ENCODE measurements at regions not wholly inside any gene's neighbourhood (a gene's known extent, or its start where the extent isn't known, plus 50 kb on each side); places are given as distances from the start of the nearest gene placed in this dataset.

DNA sequence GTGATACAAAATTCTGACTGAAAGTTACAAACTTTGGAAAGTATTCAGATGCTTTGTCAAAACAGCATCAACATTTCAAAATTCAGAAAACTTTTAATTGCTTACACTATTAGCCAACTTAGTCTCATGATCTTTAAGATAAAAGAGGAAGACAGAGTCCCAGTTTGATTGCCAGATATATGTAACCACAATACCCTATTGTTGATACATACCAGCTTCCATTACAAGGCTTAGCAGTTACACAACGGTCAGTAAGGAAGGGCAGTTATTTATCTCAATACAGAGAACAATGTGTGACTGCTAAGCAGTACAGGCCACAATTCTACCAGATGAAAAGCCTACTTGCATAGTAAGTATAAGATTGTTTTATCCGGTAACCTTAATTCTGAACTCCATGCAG lies 138.4 kb downstream of the SPANXN3 start:
- Histone ChIP-seq H3K18ac (ENCODE audit: low read depth, low read length) (no peak overlapping the region), H3K4me2 (ENCODE audit: low read depth, low read length) (no peak overlapping the region), H3K4me3 (ENCODE audit: insufficient read depth, low read depth, low read length) (no peak overlapping the region), H2AK5ac (ENCODE audit: low read depth, low read length) (no peak overlapping the region), H3K4ac (ENCODE audit: low read depth, low read length) (no peak overlapping the region), H3K36me3 (ENCODE audit: control insufficient read depth, insufficient read depth, low read length) (no peaks in the 10 kb centered on the region), H3K27me3 (ENCODE audit: control insufficient read depth, insufficient read depth, low read length) (no peaks in the 10 kb centered on the region), H2BK20ac (ENCODE audit: low read depth, low read length) (no peak overlapping the region), H4K8ac (ENCODE audit: low read depth in 2 of 2, low read length in 2 of 2) (no peak overlapping the region), H2BK5ac (ENCODE audit: low read depth, low read length, poor library complexity, severe bottlenecking) (no peak overlapping the region), H2BK15ac (ENCODE audit: low read depth, low read length) (no peak overlapping the region), H4K5ac (ENCODE audit: low read depth, low read length) (no peak overlapping the region), H3K9me3 (ENCODE audit: control insufficient read depth, insufficient read depth, low read length) (peaks cover 5% of the 10 kb centered on the region; the same call in 1 of the 2 replicates), H3K23ac (ENCODE audit: low read depth, low read length) (no peak overlapping the region), H3K27ac (ENCODE audit: insufficient read depth, low read length) (no peak overlapping the region), H3K56ac (ENCODE audit: extremely low read depth, insufficient read depth, low read length) (no peak overlapping the region), H2AFZ (replicated peaks; ENCODE audit: low read length, poor library complexity) (no peak overlapping the region), H3K4me1 (ENCODE audit: control insufficient read depth, insufficient read depth, low read length) (no peaks in the 10 kb centered on the region), H2AK9ac (replicated peaks; ENCODE audit: low read depth, low read length, poor library complexity) (no peak overlapping the region), H4K20me1 (ENCODE audit: insufficient read depth, low read length) (no peaks in the 10 kb centered on the region), H4K91ac (ENCODE audit: insufficient read depth, low read depth, low read length) (no peak overlapping the region), H3K9ac (ENCODE audit: low read depth, low read length) (no peak overlapping the region), H3K9me1 (ENCODE audit: insufficient read depth, low read length) (no peaks in the 10 kb centered on the region), H2BK120ac (ENCODE audit: low read depth, low read length) (no peak overlapping the region), H3K14ac (replicated peaks; ENCODE audit: low read depth, low read length) (no peak overlapping the region), H3K79me1 (ENCODE audit: low read depth in 1 of 2, low read length in 2 of 2) (no peaks in the 10 kb centered on the region)
- WGBS, 2 experiments (ENCODE audit: extremely low coverage in 2 of 2, insufficient read length in 1 of 2) = no CpG with 5 or more reads among the region's 2 CpGs
- intact Hi-C loops (cut with micrococcal nuclease) (no loop called here), dilution Hi-C loops (cut with HindIII; ENCODE audit: low sequenced_read_pairs, unreplicated experiment) (no loop called here), in situ Hi-C loops (cut with MboI; ENCODE audit: low sequenced_read_pairs) (no loop called here)
- CTCF ChIA-PET = no interaction called here
- TF ChIP-seq CHD1 (IDR thresholded peaks at IDR 0.05; ENCODE audit: low read depth, low read length) (no peak), CTCF (conservative IDR thresholded peaks at IDR 0.05; ENCODE audit: low read depth, low read length) (no peak), BHLHE40 (IDR thresholded peaks at IDR 0.05; ENCODE audit: low read depth, low read length) (no peak), POLR2A (IDR thresholded peaks at IDR 0.05; ENCODE audit: low read depth, low read length) (no peak), RFX5 (IDR thresholded peaks at IDR 0.05; ENCODE audit: low read depth, low read length) (no peak), RCOR1 (IDR thresholded peaks at IDR 0.05; ENCODE audit: insufficient replicate concordance, low read length) (no peak), USF2 (IDR thresholded peaks at IDR 0.05; ENCODE audit: low read depth, low read length) (no peak), MXI1 (IDR thresholded peaks at IDR 0.05; ENCODE audit: borderline replicate concordance, low read depth, low read length) (no peak), MAZ (IDR thresholded peaks at IDR 0.05; ENCODE audit: borderline replicate concordance, low read depth, low read length) (no peak), SMC3 (IDR thresholded peaks at IDR 0.05; ENCODE audit: low read depth, low read length) (no peak), MAFK (IDR thresholded peaks at IDR 0.05; ENCODE audit: low read depth, low read length) (no peak), CEBPB (IDR thresholded peaks at IDR 0.05; ENCODE audit: low read depth, low read length) (no peak), NFE2L2 (IDR thresholded peaks at IDR 0.05; ENCODE audit: low read depth, low read length) (no peak), RAD21 (IDR thresholded peaks at IDR 0.05; ENCODE audit: low read length) (no peak), FOS (IDR thresholded peaks at IDR 0.05; ENCODE audit: low read depth, low read length) (no peak), ELK1 (IDR thresholded peaks at IDR 0.05; ENCODE audit: borderline replicate concordance, low read depth, low read length) (no peak)
- DNase-seq = no peak
- no peak for ATAC-seq (ENCODE audit: low read depth)
- no TSS peak for BruUV-seq (replicated peaks)
- POLR2A ChIA-PET (ENCODE audit: unreplicated experiment) = no interaction called here

All from IMR-90 (cell line).